GM21367 (cell line): ENCODE measurements at regions not wholly inside any gene's neighbourhood (a gene's known extent, or its start where the extent isn't known, plus 50 kb on each side); places are given as distances from the start of the nearest gene placed in this dataset.

ENCODE experiments used
- ATAC-seq: cut with Tn5 transposase; IDR thresholded peaks from one replicate; pipeline ENCODE4 v1.9.1; 2021; ENCODE audit not compliant: unreplicated experiment

DNA sequence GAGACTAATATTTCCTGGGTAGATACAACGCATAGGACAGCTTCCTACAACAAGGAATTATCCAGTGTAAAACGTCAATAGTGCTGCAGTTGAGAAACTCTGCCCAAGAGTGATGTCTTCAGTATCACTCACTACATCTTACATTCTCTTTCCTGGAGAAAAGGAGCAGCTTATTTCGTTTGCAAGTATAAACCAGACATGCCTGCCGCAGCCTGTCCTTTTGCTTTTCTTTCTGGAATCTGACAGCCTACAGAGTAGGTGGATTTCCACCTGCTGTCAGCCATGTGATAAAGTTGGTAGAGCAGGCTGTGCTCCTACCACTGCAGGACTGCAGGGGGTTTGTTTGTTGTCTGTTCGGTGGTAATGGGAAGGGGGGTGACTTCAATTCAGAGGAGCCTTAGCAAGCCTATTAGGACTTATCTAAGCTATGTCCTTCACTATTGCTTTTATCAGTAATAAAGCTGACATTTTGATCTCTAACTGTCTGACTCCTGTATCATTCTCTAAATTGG lies 439.1 kb downstream of the GRB14 start:
- no peak for ATAC-seq

DNA sequence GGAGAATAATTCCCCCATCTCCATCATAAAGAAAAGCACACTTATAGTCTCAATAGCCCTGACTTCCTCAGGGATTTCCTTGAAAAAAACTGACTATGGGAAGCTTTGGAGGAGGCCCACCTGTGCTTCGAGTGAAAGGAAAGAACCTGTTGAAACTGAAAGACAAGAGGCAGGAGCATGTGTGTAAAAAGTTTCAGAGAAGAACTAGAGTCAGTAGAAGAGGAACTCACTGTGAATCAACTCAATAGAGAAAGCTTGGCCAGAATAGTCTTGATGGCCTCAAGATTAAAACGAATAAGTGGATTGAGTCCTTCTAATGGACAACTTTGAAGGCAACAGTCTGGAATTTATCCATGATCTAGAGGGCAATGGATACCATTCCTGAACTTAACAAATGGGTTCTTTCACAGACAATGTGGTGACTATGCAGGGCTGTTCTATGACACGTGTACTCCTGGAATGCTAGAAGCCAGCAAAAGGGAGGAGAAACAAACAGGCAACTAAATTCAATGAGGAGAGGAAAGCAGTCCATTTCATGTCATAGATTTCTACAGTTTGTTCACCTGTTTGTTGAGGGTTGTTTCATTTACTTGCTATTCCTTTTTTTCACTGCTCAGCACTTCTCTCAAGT lies 442.3 kb downstream of the GRB14 start:
- ATAC-seq: no peak

DNA sequence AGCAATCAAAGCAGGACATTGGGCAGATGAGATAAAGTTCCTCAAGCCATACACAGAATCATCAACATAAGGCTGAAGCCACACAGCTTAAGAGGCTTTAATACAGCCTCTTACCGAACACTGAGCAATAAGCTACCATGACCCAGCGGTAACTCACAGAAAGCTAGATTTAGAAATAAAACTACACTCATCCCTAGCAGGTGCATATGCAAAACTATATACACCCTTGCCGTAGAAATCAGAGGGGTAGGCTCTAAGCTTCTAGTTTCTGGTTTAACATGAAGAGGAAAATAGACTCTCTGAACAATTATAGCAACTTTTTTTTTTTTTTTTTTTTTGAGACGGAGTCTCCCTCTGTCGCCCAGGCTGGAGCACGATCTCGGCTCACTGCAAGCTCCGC lies 428.8 kb upstream of the FIGN start:
- ATAC-seq: no peak

GRCh38 chr2:164155558-164155957 lies 419.8 kb upstream of the FIGN start:
- no peak for ATAC-seq

DNA sequence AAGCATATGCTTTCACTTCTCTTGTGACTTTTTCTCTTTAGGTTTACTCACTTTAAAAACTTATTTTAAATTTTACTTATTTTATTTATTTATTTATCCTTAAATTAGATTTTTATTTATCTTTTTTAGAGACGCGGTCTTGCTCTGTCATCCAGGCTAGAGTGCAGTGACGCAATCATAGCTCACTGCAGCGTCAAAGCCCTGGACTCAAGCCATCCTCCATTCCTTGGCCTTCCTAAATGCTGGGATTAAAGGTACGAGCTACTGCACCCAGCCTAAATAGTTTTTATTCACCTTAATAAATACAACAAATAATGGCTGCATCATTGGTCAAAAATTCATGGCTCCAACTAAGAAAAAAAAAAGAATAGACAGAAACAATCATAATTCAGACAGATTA lies 415.7 kb upstream of the FIGN start:
- ATAC-seq: no peak

- no peak for ATAC-seq
These were observed 414.8 kb upstream of the FIGN start for GRCh38 chr2:164150604-164151003.

DNA sequence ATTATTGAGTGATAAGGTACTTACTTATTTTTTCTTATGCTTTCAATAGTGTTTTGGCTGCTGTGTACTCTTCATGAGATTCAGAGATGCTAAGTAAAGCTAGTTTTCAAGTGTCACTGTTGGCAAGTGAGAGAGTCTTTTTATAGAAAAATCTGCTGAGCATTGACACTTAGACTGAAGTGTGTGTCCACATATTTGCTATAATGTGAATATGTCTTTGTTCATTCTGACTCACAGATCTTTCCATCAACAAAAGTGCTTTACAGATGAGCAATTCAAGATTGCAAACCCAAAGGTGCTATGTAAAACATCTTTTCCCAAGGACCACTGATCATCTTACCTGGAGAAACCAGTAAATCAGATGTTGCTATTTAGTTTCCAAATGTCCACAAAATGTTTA lies 410.6 kb upstream of the FIGN start:
- ATAC-seq: no peak

GRCh38 chr2:164145093-164145987 lies 409.5 kb upstream of the FIGN start:
- ATAC-seq: no peak

- no peak for ATAC-seq
These were observed 407.5 kb upstream of the FIGN start for GRCh38 chr2:164143183-164143930.

- ATAC-seq: no peak
These were observed 406.9 kb upstream of the FIGN start for GRCh38 chr2:164142755-164143154.

DNA sequence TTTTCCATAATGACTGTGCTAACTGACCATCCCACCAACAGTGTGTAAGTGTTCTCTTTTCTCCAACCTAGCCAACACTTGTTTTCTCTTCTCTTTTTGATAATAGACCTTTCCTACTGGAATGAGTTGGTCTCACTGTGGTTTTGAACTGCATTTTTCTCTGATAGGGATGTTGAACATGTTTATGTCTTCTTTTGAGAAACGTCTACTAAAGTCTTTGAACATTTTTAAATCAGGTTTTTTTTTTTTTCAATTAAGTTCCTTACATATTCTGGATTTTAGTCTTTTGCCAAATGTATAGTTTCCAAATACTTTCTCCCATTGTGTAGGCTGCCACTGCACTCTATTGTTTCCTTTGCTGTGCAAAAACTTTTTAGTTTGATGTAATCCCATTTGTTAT lies 405.5 kb upstream of the FIGN start:
- no peak for ATAC-seq

GRCh38 chr2:164138750-164139149 lies 402.9 kb upstream of the FIGN start:
- ATAC-seq: no peak

DNA sequence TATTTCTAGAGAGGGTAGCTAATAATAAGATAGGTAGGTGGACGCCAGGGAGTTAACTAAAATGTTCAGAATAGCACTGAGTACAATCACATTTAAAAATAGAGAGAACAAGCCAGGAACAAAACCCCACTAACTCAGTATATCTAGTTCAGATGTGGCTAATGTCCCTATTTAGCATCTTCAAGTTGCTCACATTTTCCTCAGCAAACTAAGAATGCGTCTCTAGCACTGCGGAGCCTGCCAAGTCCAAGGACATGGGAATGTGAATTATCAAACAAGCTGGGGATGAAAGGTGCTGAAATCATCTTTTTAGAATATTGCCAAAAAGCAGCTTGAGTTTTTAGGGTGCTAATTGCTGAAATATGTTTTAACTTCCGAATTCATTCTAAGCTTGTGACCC lies 398.5 kb upstream of the FIGN start:
- ATAC-seq: no peak

- no peak for ATAC-seq
These were observed 392.2 kb upstream of the FIGN start for GRCh38 chr2:164127971-164128527.

DNA sequence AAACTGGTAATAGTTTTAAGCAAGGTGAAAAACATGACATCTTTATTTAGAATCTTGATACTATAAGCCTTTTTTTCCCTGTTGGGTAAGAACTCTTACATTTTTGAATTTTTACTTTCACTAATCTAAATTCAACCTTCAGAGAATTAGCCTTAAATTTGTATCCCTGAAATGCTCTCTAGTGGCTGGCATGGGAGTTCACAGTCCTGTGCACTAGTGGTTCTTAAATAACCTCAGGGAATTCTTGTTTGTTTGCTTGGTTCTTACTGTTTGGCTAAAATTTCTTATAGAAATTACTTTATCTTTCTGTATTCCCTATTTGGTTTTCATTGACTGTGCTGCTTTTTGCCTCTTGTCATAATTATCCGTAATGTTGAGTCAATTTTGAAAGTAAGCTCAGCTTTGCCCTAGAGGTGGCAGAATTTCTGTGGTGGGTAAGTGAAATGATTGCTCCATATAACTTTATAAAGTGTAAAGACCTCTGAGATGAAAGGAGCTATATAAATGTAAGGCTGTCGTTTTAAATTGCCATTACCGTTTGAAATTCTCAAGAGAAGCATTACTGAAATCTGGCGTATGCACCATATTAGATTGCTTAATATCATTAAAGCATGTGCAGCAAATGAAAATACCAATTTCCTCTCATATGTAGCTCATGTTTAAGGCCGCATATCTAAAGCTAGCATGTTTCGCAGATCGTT lies 391.3 kb upstream of the FIGN start:
- ATAC-seq: no peak

GRCh38 chr2:164115806-164116205 lies 380.0 kb upstream of the FIGN start:
- ATAC-seq: no peak

DNA sequence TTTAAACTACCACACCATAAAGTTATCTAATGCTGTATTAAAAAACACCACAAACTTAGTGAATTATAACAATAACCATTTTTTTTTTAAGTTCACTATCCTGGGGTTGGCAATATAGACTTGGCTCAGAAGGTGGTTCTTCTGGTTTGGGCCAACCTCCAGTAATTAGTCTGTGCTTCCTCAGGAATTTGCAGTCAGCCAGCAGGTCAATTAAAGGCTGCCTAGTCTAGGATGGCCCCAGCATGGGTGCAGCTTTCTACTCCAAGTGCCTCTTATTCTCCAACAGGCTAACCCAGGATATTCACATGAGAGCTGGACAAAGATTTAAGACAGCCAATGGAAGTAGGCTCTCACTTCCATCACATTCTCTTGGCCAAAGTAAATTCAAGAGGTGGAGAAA lies 379.1 kb upstream of the FIGN start:
- no peak for ATAC-seq

DNA sequence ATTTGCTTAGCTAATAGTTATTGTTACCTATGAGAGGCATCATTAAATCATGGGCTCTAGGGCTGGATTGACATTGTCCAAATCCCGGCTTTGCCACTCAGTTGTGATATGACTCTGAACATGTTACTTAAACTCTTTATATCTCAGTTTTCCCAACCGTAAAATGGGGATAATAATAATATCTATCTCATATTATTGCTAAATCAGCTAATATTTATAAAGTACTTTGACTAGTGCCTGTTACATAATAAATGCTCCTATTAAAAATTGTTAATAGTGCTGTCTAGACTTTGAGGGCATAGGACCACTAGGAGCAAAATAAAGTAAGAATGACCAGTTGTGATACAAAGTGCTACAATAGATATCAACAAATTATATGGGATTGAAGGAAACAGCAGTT lies 376.3 kb upstream of the FIGN start:
- no peak for ATAC-seq

- no peak for ATAC-seq
These were observed 374.7 kb upstream of the FIGN start for GRCh38 chr2:164110515-164110914.

DNA sequence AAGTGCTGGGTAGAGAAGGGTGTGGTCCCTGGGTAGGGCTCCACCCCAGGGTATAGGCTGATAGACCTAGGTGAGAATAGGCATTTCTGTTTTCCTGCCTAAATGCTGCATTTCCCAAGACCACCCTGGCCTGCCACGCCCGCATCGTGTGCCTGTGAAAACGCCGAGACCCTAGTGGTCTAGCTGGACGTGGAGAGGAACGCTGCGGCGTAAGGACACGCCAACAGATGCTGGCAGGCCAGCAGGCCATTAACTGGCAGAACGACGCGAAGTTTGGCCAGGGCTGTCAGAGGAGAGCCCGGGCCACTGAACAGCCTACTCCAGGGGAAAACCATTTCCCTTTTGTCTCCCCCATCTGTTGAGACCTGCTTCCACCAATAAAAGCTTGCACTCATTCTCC lies 373.2 kb upstream of the FIGN start:
- no peak for ATAC-seq

DNA sequence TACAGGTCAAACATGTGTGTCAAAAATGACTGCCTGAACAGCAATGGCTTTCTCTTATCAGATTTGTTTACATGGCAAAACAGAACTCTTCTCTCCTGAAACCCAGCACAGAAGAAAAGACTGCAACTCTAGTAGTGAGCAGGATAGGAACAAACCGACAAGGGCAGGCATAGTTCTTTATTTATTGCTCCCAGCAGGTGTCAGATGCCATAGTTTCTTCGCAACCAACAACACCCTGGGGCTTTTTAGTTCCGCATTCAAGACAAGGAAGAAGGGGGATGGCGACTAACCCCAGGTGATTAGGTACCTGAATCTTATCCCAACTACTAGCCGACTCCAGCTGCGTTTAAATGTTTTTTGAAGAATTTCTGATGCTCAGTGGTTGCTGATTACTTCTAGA lies 367.5 kb upstream of the FIGN start:
- ATAC-seq: no peak
